ENCODE measurements at regions not wholly inside any gene's neighbourhood (a gene's known extent, or its start where the extent isn't known, plus 50 kb on each side); places are given as distances from the start of the nearest gene placed in this dataset.
"Not testable (repeated sequence)": the region's sequence is repeated elsewhere in the genome, so short reads cannot be mapped to it uniquely, and the experiment has no call there.

- H3K4me3 Mint-ChIP-seq; DNase-seq; H3K27ac Mint-ChIP-seq; H3K4me1 Mint-ChIP-seq; POLR2A ChIA-PET; H3K36me3 Mint-ChIP-seq (ENCODE audit: low read depth): not testable (repeated sequence)
- peaks cover 53% of the 10 kb centered on the region for H3K27me3 Mint-ChIP-seq
- H3K9me3 Mint-ChIP-seq, result peaks cover 12% of the 10 kb centered on the region
- CTCF ChIA-PET, result interaction anchor here (0.9 kb wide), 1 partner anchor 98 kb away, joined by 3 read pairs; no protein-coding TSS in a partner anchor
These were observed 50.6 kb upstream of the GRHL3 start for GRCh38 chr1:24268555-24268954.

- H3K4me1 Mint-ChIP-seq, result peaks cover 7% of the 10 kb centered on the region
- DNase-seq, result no peak
- CTCF ChIA-PET, result interaction anchor here (0.7 to 1.2 kb wide), 2 partner anchors 68 to 75 kb away, joined by 3 read pairs; no protein-coding TSS in a partner anchor
- peaks cover 22% of the 10 kb centered on the region for H3K9me3 Mint-ChIP-seq
- H3K27ac Mint-ChIP-seq, result no peak overlapping the region
- no peaks in the 10 kb centered on the region for H3K36me3 Mint-ChIP-seq (ENCODE audit: low read depth)
- no peak overlapping the region for H3K4me3 Mint-ChIP-seq
- POLR2A ChIA-PET, result no interaction called here
- H3K27me3 Mint-ChIP-seq, result peaks cover 42% of the 10 kb centered on the region
These were observed 52.2 kb upstream of the GRHL3 start for GRCh38 chr1:24266998-24267397.

- H3K9me3 Mint-ChIP-seq, result peaks cover 22% of the 10 kb centered on the region
- ChIA-PET CTCF (interaction anchor here (1.2 to 1.6 kb wide), 2 partner anchors 9 to 75 kb away, joined by 3 to 6 read pairs; no protein-coding TSS in a partner anchor), POLR2A (no interaction called here)
- H3K4me1 Mint-ChIP-seq, result peaks cover 7% of the 10 kb centered on the region
- no peaks in the 10 kb centered on the region for H3K36me3 Mint-ChIP-seq (ENCODE audit: low read depth)
- H3K4me3 Mint-ChIP-seq, result no peak overlapping the region
- DNase-seq, result no peak
- H3K27me3 Mint-ChIP-seq, result peaks cover 37% of the 10 kb centered on the region
- no peak overlapping the region for H3K27ac Mint-ChIP-seq
These were observed 52.7 kb upstream of the GRHL3 start for GRCh38 chr1:24266398-24266941.

- H3K36me3 Mint-ChIP-seq (ENCODE audit: low read depth), result no peaks in the 10 kb centered on the region
- H3K4me1 Mint-ChIP-seq, result peaks cover 7% of the 10 kb centered on the region
- POLR2A ChIA-PET, result no interaction called here
- no peak overlapping the region for H3K27ac Mint-ChIP-seq
- DNase-seq, result no peak
- CTCF ChIA-PET, result interaction anchor here (0.6 kb wide), 1 partner anchor 43 kb away, joined by 3 read pairs; no protein-coding TSS in a partner anchor
- peaks cover 16% of the 10 kb centered on the region for H3K27me3 Mint-ChIP-seq
- peaks cover 17% of the 10 kb centered on the region for H3K9me3 Mint-ChIP-seq
- H3K4me3 Mint-ChIP-seq, result no peak overlapping the region
These were observed 55.4 kb upstream of the GRHL3 start for GRCh38 chr1:24263746-24264145.

- H3K4me3 Mint-ChIP-seq, result no peak overlapping the region
- ChIA-PET CTCF (interaction anchor here (0.6 to 1.2 kb wide), 2 partner anchors 14 to 43 kb away, joined by 3 read pairs; no protein-coding TSS in a partner anchor), POLR2A (interaction anchor here (0.6 kb wide), 1 partner anchor 129 kb away, joined by 4 read pairs; no protein-coding TSS in a partner anchor)
- no peak overlapping the region for H3K27ac Mint-ChIP-seq
- H3K9me3 Mint-ChIP-seq, result peaks cover 17% of the 10 kb centered on the region
- H3K36me3 Mint-ChIP-seq (ENCODE audit: low read depth), result no peaks in the 10 kb centered on the region
- H3K4me1 Mint-ChIP-seq, result peaks cover 7% of the 10 kb centered on the region
- no peak for DNase-seq
- peaks cover 16% of the 10 kb centered on the region for H3K27me3 Mint-ChIP-seq
These were observed 55.9 kb upstream of the GRHL3 start for GRCh38 chr1:24263211-24263610.

- Mint-ChIP-seq H3K4me1 (peaks cover 7% of the 10 kb centered on the region), H3K9me3 (peaks cover 17% of the 10 kb centered on the region), H3K27me3 (peaks cover 24% of the 10 kb centered on the region), H3K36me3 (ENCODE audit: low read depth) (no peaks in the 10 kb centered on the region), H3K27ac (no peak overlapping the region), H3K4me3 (no peak overlapping the region)
- ChIA-PET CTCF (interaction anchor here (0.9 to 1.4 kb wide), 2 partner anchors 27 to 61 kb away, joined by 3 to 4 read pairs; no protein-coding TSS in a partner anchor), POLR2A (no interaction called here)
- DNase-seq, result no peak
These were observed 57.2 kb upstream of the GRHL3 start for GRCh38 chr1:24261977-24262376.

GRCh38 chr1:24258735-24259424 is 60.3 kb upstream of the GRHL3 start:
- peaks cover 16% of the 10 kb centered on the region for H3K27me3 Mint-ChIP-seq
- POLR2A ChIA-PET, result no interaction called here

GRCh38 chr1:24257373-24257772 is 61.8 kb upstream of the GRHL3 start:
- Mint-ChIP-seq H3K4me3 (no peak overlapping the region), H3K36me3 (ENCODE audit: low read depth) (no peaks in the 10 kb centered on the region), H3K27ac (no peak overlapping the region), H3K4me1 (peaks cover 6% of the 10 kb centered on the region), H3K9me3 (peaks cover under 1% of the 10 kb centered on the region), H3K27me3 (peaks cover 13% of the 10 kb centered on the region)
- no peak for DNase-seq
- ChIA-PET CTCF (no interaction called here), POLR2A (no interaction called here)

More at GRCh38 chr1:24258735-24259424, 60.3 kb upstream of the GRHL3 start:
- DNase-seq, result no peak
- CTCF ChIA-PET, result no interaction called here
- Mint-ChIP-seq H3K4me1 (peaks cover 10% of the 10 kb centered on the region), H3K4me3 (no peak overlapping the region), H3K36me3 (ENCODE audit: low read depth) (no peaks in the 10 kb centered on the region), H3K9me3 (peaks cover 13% of the 10 kb centered on the region), H3K27ac (no peak overlapping the region)

- H3K27me3 Mint-ChIP-seq, result peaks cover 14% of the 10 kb centered on the region
- POLR2A ChIA-PET, result no interaction called here
- no peak for DNase-seq
- no peaks in the 10 kb centered on the region for H3K9me3 Mint-ChIP-seq
- no peak overlapping the region for H3K27ac Mint-ChIP-seq
- H3K4me1 Mint-ChIP-seq, result peaks cover 6% of the 10 kb centered on the region
- no peak overlapping the region for H3K4me3 Mint-ChIP-seq
- H3K36me3 Mint-ChIP-seq (ENCODE audit: low read depth), result no peaks in the 10 kb centered on the region
- CTCF ChIA-PET, result no interaction called here
These were observed 62.5 kb upstream of the GRHL3 start for GRCh38 chr1:24256687-24257086.

- peaks cover 17% of the 10 kb centered on the region for H3K27me3 Mint-ChIP-seq
- ChIA-PET CTCF (interaction anchor here (0.6 kb wide), 1 partner anchor 23 kb away, joined by 3 read pairs; no protein-coding TSS in a partner anchor), POLR2A (no interaction called here)
- H3K9me3 Mint-ChIP-seq, result no peaks in the 10 kb centered on the region
- no peak overlapping the region for H3K4me3 Mint-ChIP-seq
- DNase-seq, result no peak
- peaks cover 6% of the 10 kb centered on the region for H3K4me1 Mint-ChIP-seq
- H3K27ac Mint-ChIP-seq, result no peak overlapping the region
- H3K36me3 Mint-ChIP-seq (ENCODE audit: low read depth), result no peaks in the 10 kb centered on the region
These were observed 63.9 kb upstream of the GRHL3 start for GRCh38 chr1:24255226-24255625.

GRCh38 chr1:24254783-24255182 is 64.4 kb upstream of the GRHL3 start:
- Mint-ChIP-seq H3K9me3 (no peaks in the 10 kb centered on the region), H3K36me3 (ENCODE audit: low read depth) (no peaks in the 10 kb centered on the region), H3K27ac (no peak overlapping the region), H3K4me1 (peaks cover 6% of the 10 kb centered on the region), H3K27me3 (peaks cover 17% of the 10 kb centered on the region), H3K4me3 (no peak overlapping the region)
- no peak for DNase-seq
- CTCF ChIA-PET, result interaction anchor here (0.6 kb wide), 1 partner anchor 24 kb away, joined by 3 read pairs; no protein-coding TSS in a partner anchor
- POLR2A ChIA-PET, result no interaction called here

- no peak overlapping the region for H3K4me3 Mint-ChIP-seq
- ChIA-PET POLR2A (no interaction called here), CTCF (interaction anchor here (1.2 kb wide), 1 partner anchor 11 kb away, joined by 3 read pairs; no protein-coding TSS in a partner anchor)
- H3K27me3 Mint-ChIP-seq, result peaks cover 17% of the 10 kb centered on the region
- peaks cover 6% of the 10 kb centered on the region for H3K4me1 Mint-ChIP-seq
- no peaks in the 10 kb centered on the region for H3K9me3 Mint-ChIP-seq
- no peak overlapping the region for H3K27ac Mint-ChIP-seq
- no peak for DNase-seq
- H3K36me3 Mint-ChIP-seq (ENCODE audit: low read depth), result no peaks in the 10 kb centered on the region
These were observed 65.6 kb upstream of the GRHL3 start for GRCh38 chr1:24253571-24253970.

- ChIA-PET POLR2A (no interaction called here), CTCF (interaction anchor here (1.2 kb wide), 1 partner anchor 13 kb away, joined by 3 read pairs; no protein-coding TSS in a partner anchor)
- no peak overlapping the region for H3K27ac Mint-ChIP-seq
- no peak overlapping the region for H3K4me3 Mint-ChIP-seq
- no peaks in the 10 kb centered on the region for H3K9me3 Mint-ChIP-seq
- no peaks in the 10 kb centered on the region for H3K36me3 Mint-ChIP-seq (ENCODE audit: low read depth)
- H3K4me1 Mint-ChIP-seq, result peaks cover 6% of the 10 kb centered on the region
- H3K27me3 Mint-ChIP-seq, result peaks cover 11% of the 10 kb centered on the region
- DNase-seq, result no peak
These were observed 65.2 kb upstream of the IFNLR1 start for GRCh38 chr1:24252185-24252780.

Measured in activated CD4-positive, alpha-beta T cell treated with anti-CD3 and anti-CD28 coated beads, Interleukin-2, amount 10 ng/mL, durations not matched to agents 7 days and 5 days (primary cell).